ENCODE measurements at regions not wholly inside any gene's neighbourhood (a gene's known extent, or its start where the extent isn't known, plus 50 kb on each side); places are given as distances from the start of the nearest gene placed in this dataset.

GRCh38 chr1:31127266-31127665 lies 61.7 kb upstream of the PUM1 start:
- H3K79me2 ChIP-seq (ENCODE audit: insufficient read depth): no peaks in the 10 kb centered on the region
- no peak overlapping the region for H3K9ac ChIP-seq
- H2AFZ ChIP-seq: peak overlapping the region; percentile 59
- H3K27me3 ChIP-seq (replicated peaks; ENCODE audit: insufficient read depth): no peaks in the 10 kb centered on the region
- H3K4me1 ChIP-seq (ENCODE audit: insufficient read depth): peaks cover 13% of the 10 kb centered on the region; the same call in 1 of the 2 replicates
- WGBS, 2 experiments (ENCODE audit: low coverage in 1 of 2, low lambda C conversion rate in 2 of 2, missing lambda C conversion rate in 2 of 2): 29 to 32% methylated on average over 7 of the region's 7 CpGs
- H3K4me3 ChIP-seq: no peak overlapping the region
- H3F3A ChIP-seq (ENCODE audit: insufficient read depth): no peaks in the 10 kb centered on the region
- no peaks in the 10 kb centered on the region for H4K20me1 ChIP-seq (ENCODE audit: insufficient read depth)
- in situ Hi-C loops (cut with MboI): no loop called here
- no peaks in the 10 kb centered on the region for H3K9me3 ChIP-seq (ENCODE audit: low read depth)
- H3K4me2 ChIP-seq (ENCODE audit: unreplicated experiment): no peak overlapping the region
- H3K36me3 ChIP-seq (ENCODE audit: low read depth): no peaks in the 10 kb centered on the region
- no peak overlapping the region for H3K27ac ChIP-seq
- peak; percentile 74 for DNase-seq
- H3K9me2 ChIP-seq (ENCODE audit: insufficient read depth): no peaks in the 10 kb centered on the region
- TF ChIP-seq EZH2phosphoT487 (IDR thresholded peaks at IDR 0.05; ENCODE audit: insufficient read depth, low read depth) (no peak), EZH2 (IDR thresholded peaks at IDR 0.05; ENCODE audit: insufficient read depth, poor library complexity, severe bottlenecking) (no peak)

- DNase-seq: peak; percentile 18
- in situ Hi-C loops (cut with MboI): no loop called here
- Histone ChIP-seq H3K4me1 (ENCODE audit: insufficient read depth) (peaks cover 13% of the 10 kb centered on the region; the same call in 1 of the 2 replicates), H3K4me3 (no peak overlapping the region), H3K79me2 (ENCODE audit: insufficient read depth) (no peaks in the 10 kb centered on the region), H3K36me3 (ENCODE audit: low read depth) (no peaks in the 10 kb centered on the region), H2AFZ (0 out of 2 replicates have a peak overlapping the region, but pooled peaks have one; percentile 31), H3K27me3 (replicated peaks; ENCODE audit: insufficient read depth) (no peaks in the 10 kb centered on the region), H3F3A (ENCODE audit: insufficient read depth) (no peaks in the 10 kb centered on the region), H3K9me2 (ENCODE audit: insufficient read depth) (no peaks in the 10 kb centered on the region), H3K9ac (no peak overlapping the region), H4K20me1 (ENCODE audit: insufficient read depth) (no peaks in the 10 kb centered on the region), H3K27ac (no peak overlapping the region), H3K4me2 (ENCODE audit: unreplicated experiment) (no peak overlapping the region), H3K9me3 (ENCODE audit: low read depth) (no peaks in the 10 kb centered on the region)
- 31 to 37% methylated on average over 8 of the region's 8 CpGs for WGBS, 2 experiments (ENCODE audit: low coverage in 1 of 2, low lambda C conversion rate in 2 of 2, missing lambda C conversion rate in 2 of 2)
- TF ChIP-seq EZH2phosphoT487 (IDR thresholded peaks at IDR 0.05; ENCODE audit: insufficient read depth, low read depth) (no peak), EZH2 (IDR thresholded peaks at IDR 0.05; ENCODE audit: insufficient read depth, poor library complexity, severe bottlenecking) (no peak)
These were observed 57.2 kb upstream of the PUM1 start for GRCh38 chr1:31122741-31123140.

GRCh38 chr1:31122101-31122735 lies 56.7 kb upstream of the PUM1 start:
- H3K27me3 ChIP-seq (replicated peaks; ENCODE audit: insufficient read depth): no peaks in the 10 kb centered on the region
- no peaks in the 10 kb centered on the region for H3K36me3 ChIP-seq (ENCODE audit: low read depth)
- in situ Hi-C loops (cut with MboI): no loop called here
- no peaks in the 10 kb centered on the region for H3F3A ChIP-seq (ENCODE audit: insufficient read depth)
- no peak overlapping the region; the same call in 1 of the 2 replicates for H2AFZ ChIP-seq
- H3K9me2 ChIP-seq (ENCODE audit: insufficient read depth): no peaks in the 10 kb centered on the region
- 78 to 80% methylated on average over 6 of the region's 6 CpGs for WGBS, 2 experiments (ENCODE audit: low coverage in 1 of 2, low lambda C conversion rate in 2 of 2, missing lambda C conversion rate in 2 of 2)
- H3K9ac ChIP-seq: no peak overlapping the region
- H3K4me2 ChIP-seq (ENCODE audit: unreplicated experiment): no peak overlapping the region
- peaks cover 7% of the 10 kb centered on the region; the same call in 1 of the 2 replicates for H3K4me1 ChIP-seq (ENCODE audit: insufficient read depth)
- DNase-seq: no peak
- H4K20me1 ChIP-seq (ENCODE audit: insufficient read depth): no peaks in the 10 kb centered on the region
- no peak overlapping the region for H3K4me3 ChIP-seq
- TF ChIP-seq EZH2 (IDR thresholded peaks at IDR 0.05; ENCODE audit: insufficient read depth, poor library complexity, severe bottlenecking): no peak
- TF ChIP-seq EZH2phosphoT487 (IDR thresholded peaks at IDR 0.05; ENCODE audit: insufficient read depth, low read depth): no peak
- no peak overlapping the region for H3K27ac ChIP-seq
- no peaks in the 10 kb centered on the region for H3K79me2 ChIP-seq (ENCODE audit: insufficient read depth)
- no peaks in the 10 kb centered on the region for H3K9me3 ChIP-seq (ENCODE audit: low read depth)

- WGBS, 2 experiments (ENCODE audit: low coverage in 1 of 2, low lambda C conversion rate in 2 of 2, missing lambda C conversion rate in 2 of 2): 91 to 95% methylated on average over 3 of the region's 3 CpGs
- H3K4me2 ChIP-seq (ENCODE audit: unreplicated experiment): no peak overlapping the region
- H3K36me3 ChIP-seq (ENCODE audit: low read depth): no peaks in the 10 kb centered on the region
- H3K9me2 ChIP-seq (ENCODE audit: insufficient read depth): no peaks in the 10 kb centered on the region
- H3F3A ChIP-seq (ENCODE audit: insufficient read depth): no peaks in the 10 kb centered on the region
- H3K9ac ChIP-seq: no peak overlapping the region
- H3K9me3 ChIP-seq (ENCODE audit: low read depth): no peaks in the 10 kb centered on the region
- no peaks in the 10 kb centered on the region for H3K79me2 ChIP-seq (ENCODE audit: insufficient read depth)
- in situ Hi-C loops (cut with MboI): no loop called here
- no peaks in the 10 kb centered on the region for H3K27me3 ChIP-seq (replicated peaks; ENCODE audit: insufficient read depth)
- H3K4me3 ChIP-seq: no peak overlapping the region
- H4K20me1 ChIP-seq (ENCODE audit: insufficient read depth): no peaks in the 10 kb centered on the region
- H3K4me1 ChIP-seq (ENCODE audit: insufficient read depth): no peaks in the 10 kb centered on the region
- no peak overlapping the region for H3K27ac ChIP-seq
- no peak overlapping the region for H2AFZ ChIP-seq
- DNase-seq: no peak
- TF ChIP-seq EZH2phosphoT487 (IDR thresholded peaks at IDR 0.05; ENCODE audit: insufficient read depth, low read depth) (no peak), EZH2 (IDR thresholded peaks at IDR 0.05; ENCODE audit: insufficient read depth, poor library complexity, severe bottlenecking) (no peak)
These were observed 55.3 kb upstream of the PUM1 start for GRCh38 chr1:31120783-31121180.

Data from GM23248 (cell line).